CD4-positive, alpha-beta T cell treated with Interleukin-10 for 1 hour (primary cell): ENCODE measurements at regions not wholly inside any gene's neighbourhood (a gene's known extent, or its start where the extent isn't known, plus 50 kb on each side); places are given as distances from the start of the nearest gene placed in this dataset.
"Not testable (repeated sequence)": the region's sequence is repeated elsewhere in the genome, so short reads cannot be mapped to it uniquely, and the experiment has no call there.

ENCODE experiments used
- DNase-seq: peaks from one replicate; pipeline ENCODE4 v3.0.0-alpha.2; 2020

- no peak for DNase-seq
These were observed 180.4 kb upstream of the PPP1R26 start for GRCh38 chr9:135299239-135299590.

GRCh38 chr9:135299651-135300345 is 179.8 kb upstream of the PPP1R26 start:
- DNase-seq = no peak

- no peak for DNase-seq
These were observed 179.0 kb upstream of the PPP1R26 start for GRCh38 chr9:135300346-135301141.

- no peak for DNase-seq
These were observed 178.0 kb upstream of the PPP1R26 start for GRCh38 chr9:135301271-135302263.

DNA sequence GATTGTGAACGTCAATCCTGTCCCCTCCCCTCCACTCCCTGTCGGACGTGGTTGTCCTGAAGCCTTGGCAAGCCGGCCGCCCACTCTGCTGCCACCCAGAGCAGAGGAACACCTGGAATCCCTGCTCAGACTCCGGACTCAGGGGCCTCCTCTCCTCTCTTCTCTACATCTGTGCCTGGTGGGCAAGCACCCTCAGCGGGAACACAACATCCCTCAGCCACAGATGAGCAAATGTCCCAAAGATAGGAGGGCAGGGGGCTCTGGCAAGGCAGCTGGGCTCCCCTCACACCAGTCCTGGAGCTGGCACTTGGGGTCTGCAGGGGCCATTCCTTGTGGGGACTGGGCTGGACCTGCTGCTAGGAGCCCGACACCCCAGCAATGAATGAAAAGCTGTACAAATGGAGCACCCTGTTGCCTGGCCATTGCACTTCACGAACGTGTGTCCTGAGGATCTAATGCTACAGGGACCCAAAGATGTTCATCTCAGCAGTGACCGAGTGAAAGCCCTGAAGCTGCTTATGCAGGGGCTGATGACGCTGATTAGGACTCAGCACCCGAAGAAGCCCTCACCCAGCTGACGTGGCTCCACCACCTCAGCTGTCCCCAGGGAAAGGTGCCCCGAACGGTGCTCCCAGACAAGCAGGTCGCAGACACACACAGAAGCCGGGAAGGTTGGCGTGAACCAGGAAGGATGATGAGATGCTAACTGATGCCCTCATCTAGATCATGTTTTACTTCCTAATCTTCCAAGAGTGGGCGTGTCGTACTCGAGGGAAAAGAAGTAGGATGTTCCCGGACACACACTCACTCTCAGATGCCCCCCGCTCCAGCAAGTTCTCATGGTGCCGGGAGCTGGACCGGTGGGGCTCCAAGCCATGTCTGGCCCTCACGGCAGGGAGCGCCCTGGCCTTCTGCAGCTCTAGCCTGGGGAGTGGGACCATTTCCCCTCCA is 177.0 kb upstream of the PPP1R26 start:
- DNase-seq = no peak

DNA sequence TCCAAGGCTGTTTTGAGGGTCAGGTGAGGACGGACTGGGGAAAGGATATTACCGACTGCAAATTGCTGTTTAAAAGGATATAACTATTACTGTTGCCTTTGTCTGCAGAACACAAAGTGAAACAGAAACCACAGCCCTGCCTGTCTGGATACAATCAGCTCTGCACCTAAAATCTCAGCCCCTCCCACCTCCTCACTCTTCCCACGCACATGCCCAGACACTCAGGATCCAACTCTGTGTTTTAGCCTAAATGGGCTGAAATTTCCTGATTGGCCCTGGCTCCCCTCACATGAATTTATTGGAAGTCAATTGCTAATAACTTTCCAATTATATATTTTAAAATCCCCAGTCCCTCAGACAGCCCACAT is 176.3 kb upstream of the PPP1R26 start:
- DNase-seq = no peak

- DNase-seq = no peak
These were observed 175.6 kb upstream of the PPP1R26 start for GRCh38 chr9:135303865-135304499.

GRCh38 chr9:135304886-135305285 is 174.7 kb upstream of the PPP1R26 start:
- no peak for DNase-seq

DNA sequence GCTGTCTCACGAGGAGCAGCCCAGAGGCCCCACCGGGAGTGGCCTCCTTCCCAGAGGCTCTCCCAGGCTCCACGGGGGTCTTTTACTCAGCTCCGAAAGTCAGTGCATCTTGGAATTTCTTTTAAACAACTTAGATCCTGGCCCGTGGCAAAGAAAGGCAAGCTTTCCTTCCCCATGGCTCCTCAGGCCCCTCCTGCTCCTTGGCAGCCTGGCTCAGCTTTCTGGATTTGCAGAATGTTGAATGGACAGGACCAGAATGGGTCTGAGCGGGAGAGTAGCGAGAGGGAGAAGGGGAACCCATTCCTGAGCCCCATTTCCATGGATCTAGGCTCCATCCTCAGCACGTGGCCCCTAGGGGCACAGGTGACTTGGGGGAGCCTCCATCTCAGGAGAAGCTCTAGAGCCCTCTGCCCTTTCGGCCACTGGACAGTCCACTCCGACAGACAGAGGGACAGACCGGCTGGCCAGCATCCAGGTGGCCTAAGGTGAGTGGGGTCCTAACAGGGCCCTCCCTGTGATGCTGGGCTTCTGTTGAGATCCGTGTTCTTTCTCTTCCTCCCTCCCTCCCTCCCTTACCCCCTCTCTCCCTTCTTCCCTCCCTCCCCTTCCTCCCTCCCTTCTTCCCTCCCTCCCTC is 173.9 kb upstream of the PPP1R26 start:
- DNase-seq = no peak

DNA sequence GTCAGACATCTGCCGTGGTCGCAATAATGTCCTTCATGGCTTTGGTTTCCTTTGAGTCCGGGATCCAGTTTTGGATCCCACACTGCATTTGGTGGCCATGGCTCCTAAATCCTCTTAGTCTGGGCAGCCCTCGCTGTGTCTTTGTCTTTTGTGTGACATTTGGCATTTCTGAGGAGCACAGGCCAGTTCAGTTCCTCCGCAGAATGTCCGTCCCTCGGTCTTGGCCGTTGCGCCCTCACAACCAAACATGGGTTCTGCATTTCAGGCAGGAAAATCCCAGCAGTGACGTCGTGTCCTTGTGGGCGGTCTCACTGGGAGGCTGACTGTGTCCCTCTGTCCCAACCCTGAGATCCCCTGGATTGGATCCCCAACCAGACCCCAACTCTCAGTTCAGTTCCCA is 172.9 kb upstream of the PPP1R26 start:
- DNase-seq = no peak

- no peak for DNase-seq
These were observed 172.3 kb upstream of the PPP1R26 start for GRCh38 chr9:135307300-135307699.

DNA sequence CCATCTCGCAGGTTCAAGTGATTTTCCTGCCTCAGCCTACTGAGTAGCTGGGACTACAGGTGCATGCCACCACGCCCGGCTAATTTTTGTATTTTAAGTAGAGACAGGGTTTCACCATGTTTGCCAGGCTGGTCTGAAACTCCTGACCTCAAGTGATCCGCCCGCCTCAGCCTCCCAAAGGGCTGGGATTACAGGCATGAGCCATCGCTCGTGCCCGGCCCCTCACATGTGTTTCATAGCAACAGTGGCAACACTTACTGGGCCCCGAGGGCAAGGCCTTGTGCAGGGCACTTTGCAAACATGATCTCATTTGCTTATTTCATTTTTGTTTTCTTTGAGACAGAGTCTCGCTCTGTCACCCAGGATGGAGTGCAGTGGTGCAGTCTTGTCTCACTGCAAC is 171.7 kb upstream of the PPP1R26 start:
- DNase-seq = not testable (repeated sequence)

GRCh38 chr9:135308821-135309762 is 170.5 kb upstream of the PPP1R26 start:
- no peak for DNase-seq

DNA sequence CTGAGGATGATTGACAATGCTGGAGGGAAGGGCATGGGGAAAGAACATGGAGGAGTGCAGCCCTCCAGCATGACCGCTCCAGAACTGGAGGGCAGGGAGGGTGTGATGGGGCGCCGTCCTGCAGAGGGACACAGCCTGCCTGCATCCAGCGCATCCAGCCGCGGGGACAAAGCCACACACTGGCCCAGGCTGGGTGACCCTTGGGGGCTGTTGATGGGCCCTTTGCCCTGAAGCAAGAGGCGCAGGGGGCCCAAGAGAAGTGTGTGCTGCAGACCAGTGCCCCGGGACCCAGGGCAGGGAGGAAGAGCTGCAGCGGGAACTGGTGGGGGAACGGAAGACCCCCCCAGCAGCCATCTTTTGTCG is 169.8 kb upstream of the PPP1R26 start:
- DNase-seq = no peak

DNA sequence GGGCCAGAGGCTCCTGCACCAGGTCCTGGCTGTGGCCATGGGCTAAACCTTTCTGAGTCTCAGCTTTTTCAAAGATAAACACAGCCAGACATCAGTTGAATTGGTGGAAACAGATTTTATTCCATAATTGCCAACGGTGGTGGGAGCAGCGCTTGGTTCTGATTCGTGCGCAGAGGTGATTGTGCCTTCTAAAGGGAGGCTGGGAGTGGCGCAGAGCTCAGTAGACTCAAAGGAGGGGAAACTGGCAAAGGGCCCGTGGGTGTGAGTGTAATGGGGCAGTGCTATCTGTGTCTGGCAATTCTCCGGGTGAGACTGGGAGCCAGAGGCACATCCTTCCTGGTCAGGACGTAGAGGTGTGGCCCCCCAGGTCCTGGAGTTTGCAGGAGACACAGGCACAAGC is 169.4 kb upstream of the PPP1R26 start:
- DNase-seq = no peak

DNA sequence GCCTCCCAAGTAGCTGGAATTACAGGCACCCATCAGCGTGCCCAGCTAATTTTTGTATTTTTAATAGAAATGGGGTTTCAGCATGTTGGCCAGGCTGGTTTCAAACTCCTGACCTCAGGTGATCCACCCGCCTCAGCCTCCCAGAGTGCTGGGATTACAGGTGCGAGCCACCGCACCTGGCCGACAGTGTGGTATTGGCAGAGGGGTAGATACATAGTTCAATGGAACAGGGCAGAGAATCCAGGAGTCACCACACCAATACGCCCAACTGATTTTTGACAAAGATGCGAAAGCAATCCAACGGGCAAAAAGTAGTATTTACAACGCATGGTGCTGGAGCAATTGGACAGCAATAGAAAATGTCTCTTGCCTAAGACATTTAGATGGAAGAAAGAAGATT is 164.0 kb upstream of the PPP1R26 start:
- no peak for DNase-seq

DNA sequence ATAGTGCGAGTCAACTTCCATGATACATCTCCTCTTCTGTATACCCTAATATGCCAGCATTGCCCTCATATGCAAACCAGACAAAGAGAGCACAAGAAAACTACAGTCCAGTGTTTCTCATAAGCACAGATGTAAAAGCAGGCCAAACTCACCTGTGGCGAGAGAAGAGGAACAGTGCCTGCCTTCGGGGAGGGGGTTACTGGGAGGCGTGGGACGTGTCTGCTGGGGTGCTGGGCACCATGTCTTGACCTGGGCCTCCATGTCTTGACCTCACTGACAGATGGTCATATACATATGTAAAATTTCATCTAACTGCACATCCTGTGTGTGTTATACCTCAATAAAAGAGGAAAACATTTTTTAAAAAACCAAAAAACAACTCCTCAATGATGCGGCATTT is 159.3 kb upstream of the PPP1R26 start:
- DNase-seq = no peak

GRCh38 chr9:135320943-135321342 is 158.6 kb upstream of the PPP1R26 start:
- DNase-seq = no peak

- no peak for DNase-seq
These were observed 158.0 kb upstream of the PPP1R26 start for GRCh38 chr9:135321580-135321979.

GRCh38 chr9:135324329-135324728 is 155.3 kb upstream of the PPP1R26 start:
- no peak for DNase-seq
